GM18867 (cell line): ENCODE measurements at regions not wholly inside any gene's neighbourhood (a gene's known extent, or its start where the extent isn't known, plus 50 kb on each side); places are given as distances from the start of the nearest gene placed in this dataset.

Experiments used
- ATAC-seq: cut with Tn5 transposase; IDR thresholded peaks from one replicate; pipeline ENCODE4 v1.9.1; 2021; ENCODE audit warnings: mild to moderate bottlenecking, moderate library complexity; ENCODE audit not compliant: unreplicated experiment

- ATAC-seq: no peak
These were observed 902.9 kb downstream of the EPHA3 start for GRCh38 chr3:90010341-90010740.

GRCh38 chr3:90011131-90011530 is 903.7 kb downstream of the EPHA3 start:
- no peak for ATAC-seq

GRCh38 chr3:90011596-90011995 is 904.2 kb downstream of the EPHA3 start:
- ATAC-seq: no peak

GRCh38 chr3:90011996-90012395 is 904.6 kb downstream of the EPHA3 start:
- ATAC-seq: no peak

- ATAC-seq: no peak
These were observed 908.4 kb downstream of the EPHA3 start for GRCh38 chr3:90015688-90016356.

- no peak for ATAC-seq
These were observed 909.1 kb downstream of the EPHA3 start for GRCh38 chr3:90016555-90016954.

GRCh38 chr3:90018779-90019178 is 911.4 kb downstream of the EPHA3 start:
- no peak for ATAC-seq

- no peak for ATAC-seq
These were observed 917.6 kb downstream of the EPHA3 start for GRCh38 chr3:90025019-90025418.

- ATAC-seq: no peak
These were observed 919.0 kb downstream of the EPHA3 start for GRCh38 chr3:90026406-90026805.

GRCh38 chr3:90031121-90031520 is 923.7 kb downstream of the EPHA3 start:
- no peak for ATAC-seq

- ATAC-seq: no peak
These were observed 925.7 kb downstream of the EPHA3 start for GRCh38 chr3:90032980-90033641.

- ATAC-seq: no peak
These were observed 926.6 kb downstream of the EPHA3 start for GRCh38 chr3:90034038-90034437.

- peak; percentile 44 for ATAC-seq
These were observed 928.2 kb downstream of the EPHA3 start for GRCh38 chr3:90035643-90036042.

GRCh38 chr3:90036939-90037469 is 929.6 kb downstream of the EPHA3 start:
- ATAC-seq: no peak

GRCh38 chr3:90039994-90040393 is 932.6 kb downstream of the EPHA3 start:
- ATAC-seq: no peak

GRCh38 chr3:90040554-90040953 is 933.1 kb downstream of the EPHA3 start:
- no peak for ATAC-seq

GRCh38 chr3:90041995-90042394 is 934.6 kb downstream of the EPHA3 start:
- ATAC-seq: no peak

- ATAC-seq: no peak
These were observed 935.9 kb downstream of the EPHA3 start for GRCh38 chr3:90043287-90043686.

- no peak for ATAC-seq
These were observed 936.8 kb downstream of the EPHA3 start for GRCh38 chr3:90044084-90044816.

GRCh38 chr3:90052425-90052950 is 945.1 kb downstream of the EPHA3 start:
- ATAC-seq: no peak

GRCh38 chr3:90054311-90054710 is 946.9 kb downstream of the EPHA3 start:
- ATAC-seq: no peak

- ATAC-seq: no peak
These were observed 948.2 kb downstream of the EPHA3 start for GRCh38 chr3:90055666-90056065.
